Activated CD4-positive, alpha-beta T cell treated with anti-CD3 and anti-CD28 coated beads, Interleukin-2, amount 50 U/mL, for 24 hours (primary cell): ENCODE measurements at regions not wholly inside any gene's neighbourhood (a gene's known extent, or its start where the extent isn't known, plus 50 kb on each side); places are given as distances from the start of the nearest gene placed in this dataset.
"Not testable (repeated sequence)": the region's sequence is repeated elsewhere in the genome, so short reads cannot be mapped to it uniquely, and the experiment has no call there.

ENCODE experiments used
- DNase-seq, 2 donors: peaks; one replicate each; pipeline ENCODE4 v3.0.0-alpha.2; 2020; ENCODE audit warnings: low read depth in 1 of 2, low spot score in 1 of 2

DNA sequence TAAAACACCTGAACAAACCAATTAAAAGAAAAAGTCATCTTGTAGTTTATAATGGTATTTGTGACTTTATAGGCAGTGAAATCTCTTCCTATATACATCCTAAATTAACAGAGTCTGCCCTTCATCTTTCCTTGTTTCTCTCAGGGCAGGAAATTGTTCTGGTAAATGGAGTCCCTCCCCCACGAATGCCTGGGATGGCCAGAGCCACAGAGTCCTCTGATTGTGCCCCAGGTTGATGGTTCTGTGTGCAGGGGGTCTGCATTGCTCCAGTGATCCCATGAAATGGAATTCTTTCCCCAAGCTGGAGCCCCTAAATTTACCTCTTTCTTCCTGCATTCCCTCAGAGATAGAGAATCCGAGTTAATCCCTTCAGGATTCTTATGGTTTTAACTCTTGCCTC is 155.5 kb downstream of the MTX2 start:
- DNase-seq = no peak

DNA sequence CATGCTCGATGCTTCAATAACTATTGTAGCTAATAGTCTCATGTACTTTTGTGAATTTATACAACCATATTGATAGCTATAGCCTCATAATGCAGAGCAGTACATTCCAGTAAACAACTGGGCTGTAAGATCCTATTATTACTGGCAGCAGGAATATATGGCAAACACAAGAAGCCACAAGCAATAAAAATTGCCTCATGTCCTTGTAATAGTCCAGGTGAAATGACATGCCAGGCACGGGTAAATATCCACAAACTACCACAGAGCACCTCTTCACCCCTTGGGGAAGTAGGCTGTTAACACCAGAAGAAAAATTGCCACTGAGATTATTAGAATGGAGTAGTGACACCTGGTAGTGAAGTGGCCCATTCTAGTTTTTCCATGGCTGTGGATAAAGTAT is 158.3 kb downstream of the MTX2 start:
- no peak for DNase-seq

DNA sequence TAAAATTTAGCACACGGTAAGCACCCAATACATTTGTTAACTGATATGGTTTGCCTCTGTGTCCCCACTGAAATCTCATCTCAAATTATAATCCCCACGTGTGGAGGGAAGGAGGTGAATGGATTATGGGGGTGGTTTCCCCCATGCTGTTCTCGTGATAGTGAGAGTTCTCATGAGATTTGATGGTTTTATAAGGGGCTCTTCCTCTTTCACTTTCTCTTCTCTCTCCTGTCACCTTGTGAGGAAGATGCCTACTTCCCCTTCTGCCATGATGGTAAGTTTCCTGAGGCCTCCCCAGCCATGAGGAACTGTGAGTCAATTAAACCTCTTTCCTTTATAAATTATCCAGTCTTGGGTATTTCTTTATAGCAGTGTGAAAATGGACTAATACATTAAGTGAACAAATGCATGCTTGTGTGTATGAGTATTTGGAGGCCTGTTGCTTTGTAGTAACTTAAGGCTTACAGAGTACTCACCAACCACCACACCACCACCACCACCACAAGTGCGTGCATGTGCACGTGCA is 159.8 kb downstream of the MTX2 start:
- DNase-seq = not testable (repeated sequence)

DNA sequence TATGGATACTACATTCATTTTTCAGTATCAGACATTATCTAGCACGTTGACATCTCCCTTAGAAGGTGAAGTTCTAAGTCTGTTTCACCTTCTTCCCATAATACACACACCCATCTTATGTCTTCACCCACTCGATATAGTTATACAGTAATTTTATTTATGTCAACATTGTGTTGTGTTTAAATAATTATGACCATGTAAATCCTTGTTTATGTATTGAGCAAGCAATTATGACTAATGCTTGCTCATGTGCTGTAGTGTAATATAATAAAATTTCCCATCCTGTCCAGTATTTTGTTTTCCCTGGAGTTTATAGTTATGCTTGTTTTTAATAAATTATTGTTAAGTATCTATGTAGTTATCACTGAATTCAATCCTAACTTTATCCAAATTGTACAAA is 163.2 kb downstream of the MTX2 start:
- DNase-seq = no peak

DNA sequence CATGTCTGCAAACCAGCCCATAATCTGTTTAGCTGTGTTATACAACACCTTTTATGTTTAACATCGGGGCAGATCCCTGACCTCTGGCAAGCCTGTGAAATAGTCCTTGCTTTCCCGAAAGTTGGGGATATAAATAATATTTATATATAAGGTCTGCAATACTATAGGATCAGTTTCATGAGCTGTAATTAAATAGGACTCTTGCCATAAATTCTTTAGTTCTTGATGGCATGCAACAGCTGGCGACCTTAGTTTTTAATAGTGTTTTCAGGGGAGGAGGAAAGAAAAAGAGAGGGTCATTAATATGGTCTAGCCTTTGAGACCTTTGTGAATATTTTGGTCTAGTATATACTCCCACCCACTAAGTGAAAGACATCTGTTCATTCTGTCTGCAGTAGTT is 166.5 kb downstream of the MTX2 start:
- no peak for DNase-seq

DNA sequence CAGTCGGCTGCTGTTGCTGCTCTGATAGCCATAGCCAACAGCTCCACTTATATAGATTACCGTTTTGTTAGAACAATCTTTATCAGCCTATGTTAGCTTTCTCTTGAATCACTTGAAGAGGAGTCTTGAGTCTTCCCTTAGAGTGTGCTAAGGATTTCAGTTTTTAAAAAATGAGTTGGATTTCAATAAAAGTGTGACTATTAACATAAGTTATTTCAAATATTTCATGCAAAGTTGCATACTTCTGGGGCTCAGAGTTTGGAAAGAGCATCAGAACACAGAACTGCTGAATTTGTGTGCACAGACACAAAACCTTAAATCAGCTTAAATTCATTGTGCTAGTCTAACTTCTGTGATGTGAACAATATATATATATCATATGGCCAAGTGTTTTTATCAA is 174.7 kb downstream of the MTX2 start:
- no peak for DNase-seq

DNA sequence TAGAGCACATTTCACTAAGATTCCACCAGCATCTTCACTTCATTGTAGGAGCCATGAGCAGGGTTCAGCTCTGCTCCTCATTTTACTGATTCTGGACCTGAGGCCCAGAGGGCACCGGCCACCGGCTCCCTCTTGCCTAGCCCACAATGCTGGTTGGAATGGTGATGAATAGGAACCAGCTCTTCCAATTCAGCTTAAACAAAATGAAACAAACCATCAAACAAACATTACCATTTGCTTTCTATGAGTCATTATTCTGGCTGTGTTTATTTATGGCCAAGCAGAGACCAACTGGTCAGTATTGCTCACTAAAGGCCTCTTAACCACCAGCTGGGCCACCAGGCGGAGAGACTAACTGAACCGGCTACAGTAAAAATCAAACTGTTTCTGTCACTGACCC is 176.7 kb downstream of the MTX2 start:
- no peak for DNase-seq

DNA sequence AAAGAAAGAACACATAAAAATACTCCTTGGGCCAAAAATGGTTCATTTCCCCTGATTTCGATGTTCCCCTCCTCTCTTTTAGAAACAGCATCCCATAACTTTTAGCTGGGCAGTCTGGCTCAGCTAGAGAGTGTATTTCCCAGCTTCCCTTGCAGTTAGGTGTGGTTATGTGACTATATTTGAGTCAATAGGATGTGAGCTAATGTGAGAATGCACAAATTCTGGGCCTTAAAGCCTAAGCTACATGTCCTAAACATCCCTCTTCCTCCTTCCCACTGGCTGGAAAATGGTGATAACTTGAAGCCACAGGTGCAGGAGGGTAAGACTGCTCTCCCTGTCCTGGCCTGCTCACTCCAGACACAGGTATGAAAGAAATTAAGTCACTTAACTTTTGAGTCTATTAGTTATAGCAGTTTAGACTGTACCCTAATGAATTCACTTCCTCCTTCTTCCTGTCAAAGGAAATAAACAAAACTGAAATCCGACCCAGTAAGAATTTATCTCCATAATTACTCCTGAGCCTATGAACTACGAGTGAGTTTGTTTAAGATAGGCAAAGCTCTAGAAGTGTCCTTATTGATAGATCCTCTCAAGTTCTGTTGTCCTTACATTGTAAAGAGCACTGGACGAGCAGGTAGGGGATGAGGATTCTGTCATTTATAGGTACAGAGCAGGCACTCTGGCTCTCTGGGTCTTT is 177.6 kb downstream of the MTX2 start:
- DNase-seq = no peak

DNA sequence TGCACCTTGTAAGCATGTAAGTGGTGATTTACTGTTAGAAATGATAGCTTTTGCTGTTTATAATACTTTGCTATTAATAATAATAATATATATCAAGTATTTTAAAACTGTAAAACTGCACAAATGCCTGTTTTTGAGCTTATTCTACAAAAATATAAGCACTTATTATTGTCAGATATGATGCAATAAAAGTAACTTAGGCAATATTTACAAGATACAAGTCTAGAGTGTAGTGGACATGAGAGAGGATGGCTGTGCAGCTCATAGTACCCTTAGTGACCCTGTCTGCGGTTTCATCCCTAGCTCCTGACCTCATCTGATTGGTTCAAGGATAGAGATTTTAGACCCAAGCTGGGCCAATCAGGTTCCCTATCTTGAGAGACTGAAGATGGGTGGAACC is 178.4 kb downstream of the MTX2 start:
- no peak for DNase-seq

DNA sequence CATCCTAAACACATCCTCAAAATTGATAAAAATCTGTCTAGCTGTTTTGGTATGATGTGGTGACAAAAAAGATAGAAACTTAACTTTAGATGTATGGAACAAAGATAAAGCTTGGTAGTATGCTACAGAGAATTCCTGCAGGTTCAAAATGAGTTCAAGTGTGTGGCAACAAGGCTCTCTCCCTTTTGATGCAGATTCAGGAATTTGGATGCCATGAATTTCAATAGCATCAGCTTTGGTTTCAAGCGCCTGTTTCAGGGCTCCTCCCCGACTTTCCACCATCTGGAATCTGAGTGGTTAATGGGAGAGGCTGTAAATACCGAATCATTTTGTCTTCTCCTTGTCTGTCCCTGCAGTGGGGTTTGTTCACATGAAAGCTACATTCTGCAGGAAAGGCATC is 180.6 kb downstream of the MTX2 start:
- no peak for DNase-seq

DNA sequence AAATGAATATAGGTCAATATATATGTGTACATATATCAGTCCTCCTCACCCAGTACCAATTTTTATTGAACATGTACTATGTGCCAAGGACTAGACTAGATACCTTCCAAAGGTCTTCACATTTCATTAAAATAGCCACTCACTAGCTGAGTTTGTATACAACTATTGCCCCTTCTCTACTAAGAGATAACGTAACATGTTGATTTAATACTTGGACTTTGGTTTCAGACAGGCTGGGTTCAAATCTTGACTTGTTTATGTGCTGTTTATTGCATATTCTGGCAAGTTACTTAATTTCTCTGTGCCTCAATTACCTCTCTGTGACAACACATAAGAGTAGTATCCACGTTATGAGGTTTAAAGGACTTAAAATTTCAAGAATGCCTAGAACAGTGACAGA is 184.5 kb downstream of the MTX2 start:
- DNase-seq = no peak

DNA sequence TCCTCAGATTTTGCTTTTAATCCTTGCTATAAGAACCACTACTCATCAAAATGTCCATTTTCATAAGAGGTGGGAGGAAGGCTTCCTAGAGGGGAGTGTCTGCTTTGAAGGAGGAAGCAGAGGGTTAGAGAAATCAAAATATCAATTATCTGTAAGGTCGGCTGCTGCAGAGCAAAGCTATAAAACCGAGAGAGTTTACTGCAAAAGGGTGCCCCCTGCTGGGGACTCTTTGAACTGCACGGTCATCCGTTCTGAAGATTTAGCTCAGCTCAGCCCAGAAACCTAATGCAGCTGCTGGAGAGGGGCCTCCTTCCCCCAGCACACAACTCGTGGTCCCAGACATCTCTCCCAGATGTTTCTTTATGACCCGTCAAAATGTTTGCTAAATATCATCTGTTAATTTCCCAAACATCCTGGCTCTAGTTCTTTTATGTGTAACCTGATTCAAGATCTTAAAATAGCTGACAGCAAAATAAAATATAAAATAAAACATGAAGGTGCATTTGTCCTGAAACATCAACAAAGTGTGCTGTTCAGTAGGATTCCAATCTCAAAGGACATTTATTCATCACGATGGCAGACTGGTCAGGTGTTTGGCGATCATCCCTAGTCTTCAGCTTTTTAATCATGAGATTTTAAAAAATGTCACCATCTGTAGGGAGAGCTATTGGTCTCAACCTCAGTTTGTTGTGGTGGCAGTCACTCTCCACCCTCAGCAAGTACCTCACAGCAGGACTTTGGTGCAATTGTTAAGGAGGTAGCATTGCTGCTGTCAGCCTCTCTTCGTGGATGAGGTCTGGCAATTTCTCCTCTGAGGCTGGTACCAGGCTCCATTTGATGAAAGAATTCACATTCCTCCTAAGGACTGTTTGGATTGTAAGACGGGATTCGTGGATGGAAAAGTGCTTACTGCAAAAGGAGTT is 185.9 kb downstream of the MTX2 start:
- DNase-seq = peak; percentile 67 to 77

DNA sequence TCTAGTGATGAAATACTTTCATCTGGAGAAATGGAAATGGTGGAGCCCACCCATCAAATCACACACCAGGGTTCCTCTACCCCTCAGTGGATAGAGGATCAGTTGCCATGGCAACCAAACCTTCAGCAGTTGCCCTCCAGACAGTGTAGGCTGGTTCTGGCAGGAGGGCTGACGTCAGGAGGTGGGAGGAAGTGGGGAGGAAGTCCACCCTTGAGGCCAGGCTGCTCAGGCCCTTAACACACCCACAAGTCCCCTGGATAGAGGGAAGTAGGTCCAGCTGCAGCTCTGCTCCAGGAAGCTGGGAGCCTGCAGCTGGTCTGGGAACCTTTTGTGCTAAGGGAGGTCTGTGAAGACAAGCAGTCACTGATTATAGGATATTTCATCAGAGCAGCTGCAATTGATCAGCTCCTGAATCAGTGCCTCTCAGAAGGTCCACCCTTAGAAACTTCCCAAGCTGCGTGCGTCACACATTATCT is 186.6 kb downstream of the MTX2 start:
- no peak for DNase-seq

DNA sequence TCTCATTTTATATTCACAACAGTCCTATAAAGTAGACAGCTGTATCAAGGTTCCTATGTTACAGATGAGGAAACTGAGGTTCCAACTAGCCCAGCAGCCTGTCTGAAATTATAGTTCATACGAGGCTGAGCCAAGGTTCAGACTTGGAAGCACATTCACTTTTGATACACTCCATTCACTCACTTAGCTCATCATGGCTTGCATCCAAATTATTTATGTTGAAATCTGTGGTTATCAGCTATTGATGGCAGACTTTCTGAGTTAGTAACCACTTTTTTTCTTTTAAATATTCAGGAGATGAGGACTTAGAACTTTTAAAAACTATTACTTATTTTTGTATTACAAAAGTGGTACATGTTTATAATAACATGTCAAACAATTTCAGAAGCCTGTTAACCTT is 188.2 kb downstream of the MTX2 start:
- no peak for DNase-seq

DNA sequence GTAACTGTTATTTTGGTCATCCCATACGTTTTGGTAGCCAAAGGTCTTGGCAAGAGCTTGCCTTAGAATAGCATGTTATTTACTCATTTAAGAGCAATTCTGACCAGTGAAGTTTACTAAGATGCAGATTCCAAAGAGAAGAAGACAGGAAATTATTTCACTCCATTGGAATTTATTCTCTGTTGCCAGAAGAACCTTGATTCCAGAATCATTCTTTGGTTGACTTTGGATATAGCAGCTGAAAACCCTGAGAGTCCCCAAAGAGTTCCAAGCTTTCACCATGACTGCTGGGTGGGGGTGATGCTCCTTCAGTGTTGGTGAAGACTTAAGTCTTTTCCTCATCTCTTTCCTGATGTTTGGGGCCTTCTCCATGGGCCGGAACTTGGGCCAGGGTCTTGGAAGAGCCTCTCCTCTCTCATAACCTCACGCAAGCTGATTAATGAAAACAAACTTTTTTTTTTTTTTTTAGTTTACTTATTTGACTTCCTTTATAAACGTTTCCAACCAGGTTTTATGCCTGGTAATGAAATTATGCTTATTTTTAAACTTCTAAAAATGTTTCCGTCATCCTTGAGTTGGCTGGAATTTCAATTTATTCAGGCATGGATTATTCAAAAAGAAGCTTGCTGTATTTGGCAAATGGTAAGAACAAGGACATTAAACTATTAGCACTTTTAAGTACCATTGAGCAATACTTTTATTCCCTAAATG is 192.0 kb downstream of the MTX2 start:
- no peak for DNase-seq

DNA sequence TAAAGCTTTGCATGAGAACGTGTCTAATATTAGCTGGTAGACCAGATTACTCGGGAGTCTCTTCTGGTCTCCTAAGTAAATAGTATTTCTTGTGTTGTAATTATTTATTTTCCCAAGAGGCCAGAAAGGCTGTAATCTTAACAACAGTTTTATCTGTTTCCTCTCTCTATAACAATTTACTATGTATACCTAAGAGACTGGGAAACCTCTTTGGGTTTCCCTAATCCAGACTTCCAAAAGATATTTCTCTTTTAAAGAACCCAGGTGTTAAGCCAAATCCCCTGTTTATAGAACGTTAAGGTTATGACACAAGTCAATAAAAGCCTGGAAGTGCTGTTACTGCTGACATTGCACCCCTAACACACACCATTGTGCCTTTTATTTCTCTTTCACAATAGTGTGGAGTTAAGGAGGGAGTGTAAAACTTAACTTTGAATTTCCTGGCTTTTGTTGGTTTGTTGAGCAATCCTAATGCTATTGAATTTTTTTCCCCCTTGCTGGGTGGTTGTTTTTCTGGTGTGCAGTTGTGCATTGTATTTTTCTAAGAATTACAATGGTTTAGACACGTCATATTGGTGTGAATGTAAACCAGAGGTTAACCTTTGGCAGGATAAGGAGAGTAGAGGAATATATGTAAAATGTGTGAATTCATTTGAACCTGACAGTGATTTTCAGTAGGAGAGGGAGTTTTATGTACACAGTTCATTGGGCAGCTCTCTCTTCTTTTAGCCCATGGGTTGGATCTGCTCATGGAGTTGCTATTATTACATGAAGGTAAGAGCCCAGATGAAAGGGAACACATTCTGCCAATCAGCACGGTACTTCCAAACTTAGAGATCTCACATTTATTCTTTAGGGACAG is 192.8 kb downstream of the MTX2 start:
- DNase-seq = no peak

DNA sequence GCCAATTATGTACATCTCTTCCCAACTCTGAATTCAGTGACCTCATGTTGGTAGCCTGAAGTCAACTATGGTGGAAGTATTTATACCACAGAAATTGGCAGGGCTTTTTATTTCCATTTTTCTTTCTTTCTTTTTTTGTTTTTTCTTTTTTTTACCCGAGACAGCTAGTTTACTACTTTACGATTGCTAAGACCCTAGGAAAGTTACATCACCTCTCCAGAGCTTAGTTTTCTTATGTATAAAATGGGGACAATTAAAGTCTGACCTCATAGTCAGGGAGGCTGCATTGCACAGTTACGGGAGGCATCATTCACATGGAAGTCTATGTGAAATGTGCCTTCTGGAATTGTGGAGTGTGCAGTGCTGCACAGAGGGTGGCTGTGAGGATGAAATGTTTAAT is 194.3 kb downstream of the MTX2 start:
- no peak for DNase-seq

DNA sequence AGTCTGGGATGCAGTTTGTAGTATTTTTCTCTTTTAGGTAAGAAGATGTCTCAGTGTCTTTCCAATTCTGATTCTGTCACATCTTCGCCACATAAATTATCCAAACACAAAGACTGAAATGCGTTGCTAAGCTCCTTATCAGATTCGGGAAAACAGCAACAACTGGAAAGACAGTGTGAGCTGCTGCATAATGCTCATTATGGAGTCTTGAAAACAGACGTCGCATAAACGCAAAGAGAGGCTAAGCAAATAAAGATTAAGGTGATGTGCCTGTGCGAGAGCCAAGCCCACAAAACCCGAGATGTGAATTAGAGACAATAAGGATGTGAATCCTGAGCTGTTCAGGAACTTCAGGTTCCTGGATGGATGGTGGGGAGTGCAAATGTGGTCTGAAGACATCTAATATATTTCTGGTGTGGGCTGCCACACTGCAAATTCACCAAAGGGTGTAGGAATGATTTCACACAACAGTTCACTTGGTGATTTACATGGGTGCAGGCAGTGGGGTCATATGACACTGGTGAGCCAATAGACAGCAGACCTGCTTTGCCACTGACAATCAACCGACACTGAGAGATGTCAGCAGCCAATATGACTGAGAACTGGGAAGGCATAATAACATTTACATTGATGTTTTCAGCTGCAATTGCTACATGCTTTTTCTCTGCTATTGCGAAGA is 195.8 kb downstream of the MTX2 start:
- no peak for DNase-seq

DNA sequence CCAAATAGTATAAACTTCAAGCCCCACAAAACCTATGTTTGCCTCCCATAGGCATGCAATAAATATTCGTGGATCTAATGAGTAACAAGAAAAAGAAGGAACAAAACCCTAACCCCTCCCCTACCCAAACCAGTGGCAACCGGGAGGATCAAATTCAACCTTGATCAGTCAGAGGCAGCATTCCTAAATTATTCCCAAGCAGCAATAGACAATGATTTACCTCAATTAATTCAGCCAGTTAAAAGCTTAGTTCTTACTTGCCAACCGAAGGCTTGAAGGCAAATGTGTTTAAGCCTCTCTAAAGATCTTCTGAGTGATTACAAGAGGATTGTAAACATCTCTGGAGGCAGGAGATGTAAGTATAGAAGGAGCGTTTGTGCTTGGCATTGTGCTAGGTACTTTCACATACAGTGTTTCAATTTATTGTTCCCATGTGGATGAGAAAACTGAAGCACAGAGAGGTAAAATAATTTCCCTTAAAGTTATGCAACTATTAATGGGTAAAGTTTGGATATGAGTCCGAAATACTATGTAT is 197.7 kb downstream of the MTX2 start:
- no peak for DNase-seq

DNA sequence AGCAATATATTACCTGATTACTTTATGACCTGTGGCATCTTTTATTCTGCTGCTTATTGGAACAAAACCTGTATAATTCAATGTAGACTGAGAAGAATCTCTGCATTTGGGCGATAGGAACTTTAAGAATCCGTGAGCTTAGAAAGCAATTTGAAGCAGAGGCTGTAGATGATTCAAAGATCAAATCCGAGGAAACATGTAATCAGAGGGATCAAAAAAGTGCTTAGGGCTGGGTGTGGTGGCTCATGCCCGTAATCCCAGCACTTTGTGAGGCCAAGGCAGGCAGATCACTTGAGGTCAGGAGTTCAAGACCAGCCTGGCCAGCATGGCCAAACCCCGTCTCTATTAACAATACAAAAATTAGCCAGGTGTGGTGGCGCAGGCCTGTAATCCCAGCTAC is 198.4 kb downstream of the MTX2 start:
- DNase-seq = no peak
